HepG2 (cell line): ENCODE measurements at regions not wholly inside any gene's neighbourhood (a gene's known extent, or its start where the extent isn't known, plus 50 kb on each side); places are given as distances from the start of the nearest gene placed in this dataset.

Experiments used
- DPF2 ChIP-seq: sonication (generic); formaldehyde crosslinking; IDR thresholded peaks from 2 replicates; pipeline ENCODE4 v1.4.0; 2020; ENCODE audit warnings: mild to moderate bottlenecking, low read depth, missing genetic modification reagents, borderline replicate concordance
- SIX1 ChIP-seq: sonication (generic); formaldehyde crosslinking; IDR thresholded peaks from 2 replicates; pipeline ENCODE4 v1.4.0; 2020; ENCODE audit warnings: missing genetic modification reagents, borderline replicate concordance
- THRA ChIP-seq: sonication (generic); formaldehyde crosslinking; IDR thresholded peaks from 2 replicates; pipeline ENCODE4 v1.4.0; 2020; ENCODE audit warnings: missing genetic modification reagents, borderline replicate concordance
- TF ChIP-seq, protein P1 (sequence below): IDR thresholded peaks from 2 replicates; pipeline ENCODE4 v1.6.1; 2012; ENCODE audit warnings: low read length, improper control_type of control experiment
- TF ChIP-seq, protein P2 (sequence below): sonication (generic); formaldehyde crosslinking; IDR thresholded peaks from 2 replicates; pipeline ENCODE4 v1.4.0; 2020; ENCODE audit warnings: missing genetic modification reagents

- TF ChIP-seq, protein P1, sequence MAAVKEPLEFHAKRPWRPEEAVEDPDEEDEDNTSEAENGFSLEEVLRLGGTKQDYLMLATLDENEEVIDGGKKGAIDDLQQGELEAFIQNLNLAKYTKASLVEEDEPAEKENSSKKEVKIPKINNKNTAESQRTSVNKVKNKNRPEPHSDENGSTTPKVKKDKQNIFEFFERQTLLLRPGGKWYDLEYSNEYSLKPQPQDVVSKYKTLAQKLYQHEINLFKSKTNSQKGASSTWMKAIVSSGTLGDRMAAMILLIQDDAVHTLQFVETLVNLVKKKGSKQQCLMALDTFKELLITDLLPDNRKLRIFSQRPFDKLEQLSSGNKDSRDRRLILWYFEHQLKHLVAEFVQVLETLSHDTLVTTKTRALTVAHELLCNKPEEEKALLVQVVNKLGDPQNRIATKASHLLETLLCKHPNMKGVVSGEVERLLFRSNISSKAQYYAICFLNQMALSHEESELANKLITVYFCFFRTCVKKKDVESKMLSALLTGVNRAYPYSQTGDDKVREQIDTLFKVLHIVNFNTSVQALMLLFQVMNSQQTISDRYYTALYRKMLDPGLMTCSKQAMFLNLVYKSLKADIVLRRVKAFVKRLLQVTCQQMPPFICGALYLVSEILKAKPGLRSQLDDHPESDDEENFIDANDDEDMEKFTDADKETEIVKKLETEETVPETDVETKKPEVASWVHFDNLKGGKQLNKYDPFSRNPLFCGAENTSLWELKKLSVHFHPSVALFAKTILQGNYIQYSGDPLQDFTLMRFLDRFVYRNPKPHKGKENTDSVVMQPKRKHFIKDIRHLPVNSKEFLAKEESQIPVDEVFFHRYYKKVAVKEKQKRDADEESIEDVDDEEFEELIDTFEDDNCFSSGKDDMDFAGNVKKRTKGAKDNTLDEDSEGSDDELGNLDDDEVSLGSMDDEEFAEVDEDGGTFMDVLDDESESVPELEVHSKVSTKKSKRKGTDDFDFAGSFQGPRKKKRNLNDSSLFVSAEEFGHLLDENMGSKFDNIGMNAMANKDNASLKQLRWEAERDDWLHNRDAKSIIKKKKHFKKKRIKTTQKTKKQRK = no peak
- TF ChIP-seq DPF2 (no peak), THRA (CRISPR knock-in tag) (no peak), SIX1 (CRISPR knock-in tag) (no peak)
- TF ChIP-seq, protein P2, sequence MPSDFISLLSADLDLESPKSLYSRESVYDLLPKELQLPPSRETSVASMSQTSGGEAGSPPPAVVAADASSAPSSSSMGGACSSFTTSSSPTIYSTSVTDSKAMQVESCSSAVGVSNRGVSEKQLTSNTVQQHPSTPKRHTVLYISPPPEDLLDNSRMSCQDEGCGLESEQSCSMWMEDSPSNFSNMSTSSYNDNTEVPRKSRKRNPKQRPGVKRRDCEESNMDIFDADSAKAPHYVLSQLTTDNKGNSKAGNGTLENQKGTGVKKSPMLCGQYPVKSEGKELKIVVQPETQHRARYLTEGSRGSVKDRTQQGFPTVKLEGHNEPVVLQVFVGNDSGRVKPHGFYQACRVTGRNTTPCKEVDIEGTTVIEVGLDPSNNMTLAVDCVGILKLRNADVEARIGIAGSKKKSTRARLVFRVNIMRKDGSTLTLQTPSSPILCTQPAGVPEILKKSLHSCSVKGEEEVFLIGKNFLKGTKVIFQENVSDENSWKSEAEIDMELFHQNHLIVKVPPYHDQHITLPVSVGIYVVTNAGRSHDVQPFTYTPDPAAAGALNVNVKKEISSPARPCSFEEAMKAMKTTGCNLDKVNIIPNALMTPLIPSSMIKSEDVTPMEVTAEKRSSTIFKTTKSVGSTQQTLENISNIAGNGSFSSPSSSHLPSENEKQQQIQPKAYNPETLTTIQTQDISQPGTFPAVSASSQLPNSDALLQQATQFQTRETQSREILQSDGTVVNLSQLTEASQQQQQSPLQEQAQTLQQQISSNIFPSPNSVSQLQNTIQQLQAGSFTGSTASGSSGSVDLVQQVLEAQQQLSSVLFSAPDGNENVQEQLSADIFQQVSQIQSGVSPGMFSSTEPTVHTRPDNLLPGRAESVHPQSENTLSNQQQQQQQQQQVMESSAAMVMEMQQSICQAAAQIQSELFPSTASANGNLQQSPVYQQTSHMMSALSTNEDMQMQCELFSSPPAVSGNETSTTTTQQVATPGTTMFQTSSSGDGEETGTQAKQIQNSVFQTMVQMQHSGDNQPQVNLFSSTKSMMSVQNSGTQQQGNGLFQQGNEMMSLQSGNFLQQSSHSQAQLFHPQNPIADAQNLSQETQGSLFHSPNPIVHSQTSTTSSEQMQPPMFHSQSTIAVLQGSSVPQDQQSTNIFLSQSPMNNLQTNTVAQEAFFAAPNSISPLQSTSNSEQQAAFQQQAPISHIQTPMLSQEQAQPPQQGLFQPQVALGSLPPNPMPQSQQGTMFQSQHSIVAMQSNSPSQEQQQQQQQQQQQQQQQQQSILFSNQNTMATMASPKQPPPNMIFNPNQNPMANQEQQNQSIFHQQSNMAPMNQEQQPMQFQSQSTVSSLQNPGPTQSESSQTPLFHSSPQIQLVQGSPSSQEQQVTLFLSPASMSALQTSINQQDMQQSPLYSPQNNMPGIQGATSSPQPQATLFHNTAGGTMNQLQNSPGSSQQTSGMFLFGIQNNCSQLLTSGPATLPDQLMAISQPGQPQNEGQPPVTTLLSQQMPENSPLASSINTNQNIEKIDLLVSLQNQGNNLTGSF (CRISPR knock-in tag) = no peak
Observed at GRCh38 chr6:131349199-131349598, 213.9 kb downstream of the AKAP7 start (continued).
